ENCODE measurements at regions not wholly inside any gene's neighbourhood (a gene's known extent, or its start where the extent isn't known, plus 50 kb on each side); places are given as distances from the start of the nearest gene placed in this dataset.

DNA sequence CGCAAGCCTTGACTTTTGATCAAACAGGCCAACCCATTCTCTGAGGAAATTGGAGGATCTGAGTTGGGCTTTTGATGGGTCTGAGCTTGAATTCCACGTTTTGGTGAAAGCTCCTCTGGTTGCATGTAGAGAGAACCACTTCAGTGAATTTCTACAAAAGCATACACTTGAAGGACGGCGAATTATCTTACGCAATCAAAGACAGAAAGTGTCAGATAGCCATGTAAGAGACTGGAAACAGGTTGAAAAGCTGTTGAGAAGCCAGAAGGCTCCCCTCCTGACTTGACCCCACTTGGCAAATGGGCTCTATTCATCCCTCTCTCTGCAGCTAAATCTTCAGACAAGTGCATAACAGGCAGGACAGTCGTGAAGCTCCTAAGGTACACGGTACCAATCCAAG is 809.1 kb downstream of the BCL11B start:
- intact Hi-C loops (cut with micrococcal nuclease), result no loop called here

DNA sequence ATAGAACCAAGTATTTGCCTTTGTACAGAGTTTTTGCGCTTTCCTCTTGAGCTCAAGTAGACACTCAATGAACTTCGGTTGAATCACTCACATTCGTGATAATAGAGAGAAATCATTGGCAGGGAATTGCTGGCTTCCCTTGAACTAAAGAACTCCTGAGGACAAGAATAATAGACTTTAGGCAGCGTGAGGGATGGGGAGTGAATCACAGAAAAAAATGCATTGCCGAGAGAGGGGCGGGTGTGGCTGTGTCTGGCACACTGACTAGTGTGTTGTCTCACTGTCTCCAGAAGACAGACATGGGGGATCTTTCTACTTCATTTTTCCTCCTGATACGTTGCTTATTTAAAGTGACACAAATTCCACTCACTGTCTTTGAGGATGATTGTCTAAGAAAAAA is 805.2 kb downstream of the BCL11B start:
- intact Hi-C loops (cut with micrococcal nuclease), result no loop called here

More for the DNA sequence above, 809.1 kb downstream of the BCL11B start:
- H3K4me1 Mint-ChIP-seq, result no peaks in the 10 kb centered on the region
- H3K4me3 Mint-ChIP-seq, result no peak overlapping the region
- H3K27me3 Mint-ChIP-seq, result no peaks in the 10 kb centered on the region
- TF ChIP-seq, protein P1, sequence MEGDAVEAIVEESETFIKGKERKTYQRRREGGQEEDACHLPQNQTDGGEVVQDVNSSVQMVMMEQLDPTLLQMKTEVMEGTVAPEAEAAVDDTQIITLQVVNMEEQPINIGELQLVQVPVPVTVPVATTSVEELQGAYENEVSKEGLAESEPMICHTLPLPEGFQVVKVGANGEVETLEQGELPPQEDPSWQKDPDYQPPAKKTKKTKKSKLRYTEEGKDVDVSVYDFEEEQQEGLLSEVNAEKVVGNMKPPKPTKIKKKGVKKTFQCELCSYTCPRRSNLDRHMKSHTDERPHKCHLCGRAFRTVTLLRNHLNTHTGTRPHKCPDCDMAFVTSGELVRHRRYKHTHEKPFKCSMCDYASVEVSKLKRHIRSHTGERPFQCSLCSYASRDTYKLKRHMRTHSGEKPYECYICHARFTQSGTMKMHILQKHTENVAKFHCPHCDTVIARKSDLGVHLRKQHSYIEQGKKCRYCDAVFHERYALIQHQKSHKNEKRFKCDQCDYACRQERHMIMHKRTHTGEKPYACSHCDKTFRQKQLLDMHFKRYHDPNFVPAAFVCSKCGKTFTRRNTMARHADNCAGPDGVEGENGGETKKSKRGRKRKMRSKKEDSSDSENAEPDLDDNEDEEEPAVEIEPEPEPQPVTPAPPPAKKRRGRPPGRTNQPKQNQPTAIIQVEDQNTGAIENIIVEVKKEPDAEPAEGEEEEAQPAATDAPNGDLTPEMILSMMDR (IDR thresholded peaks at IDR 0.05), result no peak
- H3K27ac Mint-ChIP-seq, result no peak overlapping the region
- POLR2A ChIA-PET, result no interaction called here
- H3K36me3 Mint-ChIP-seq (ENCODE audit: low read depth), result no peaks in the 10 kb centered on the region
- DNase-seq (no peak), ATAC-seq (ENCODE audit: low read depth) (no peak)
- CTCF ChIA-PET, result no interaction called here
- peaks cover 6% of the 10 kb centered on the region for H3K9me3 Mint-ChIP-seq

DNA sequence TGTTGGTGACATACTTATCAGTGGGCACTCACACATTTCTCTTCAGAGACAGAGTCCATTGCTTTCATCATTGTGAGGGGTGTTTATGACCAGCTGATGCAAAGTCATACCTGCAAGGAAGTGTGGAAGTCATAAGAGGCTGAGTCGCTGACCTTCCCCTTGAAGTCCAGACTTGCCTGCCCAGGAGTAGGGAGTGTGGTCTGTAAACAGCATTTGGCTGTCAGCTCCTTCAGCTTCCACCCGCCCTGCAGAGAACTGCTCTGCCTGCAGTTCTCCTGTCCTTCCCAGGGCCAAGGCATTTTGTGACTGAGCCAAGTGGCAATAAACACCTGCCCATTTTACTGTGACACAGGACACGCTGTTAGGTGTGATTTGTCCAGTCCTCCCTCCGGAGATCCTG is 801.3 kb downstream of the BCL11B start:
- CTCF ChIA-PET, result no interaction called here
- peaks cover 16% of the 10 kb centered on the region for H3K9me3 Mint-ChIP-seq
- POLR2A ChIA-PET, result no interaction called here
- no peaks in the 10 kb centered on the region for H3K27me3 Mint-ChIP-seq
- no peak overlapping the region for H3K27ac Mint-ChIP-seq
- TF ChIP-seq, protein P1 (IDR thresholded peaks at IDR 0.05), result no peak
- intact Hi-C loops (cut with micrococcal nuclease), result no loop called here
- no peaks in the 10 kb centered on the region for H3K36me3 Mint-ChIP-seq (ENCODE audit: low read depth)
- ATAC-seq (ENCODE audit: low read depth), result no peak
- H3K4me1 Mint-ChIP-seq, result no peaks in the 10 kb centered on the region
- no peak overlapping the region for H3K4me3 Mint-ChIP-seq
- DNase-seq, result no peak

More for the DNA sequence above, 805.2 kb downstream of the BCL11B start:
- Mint-ChIP-seq H3K27me3 (no peaks in the 10 kb centered on the region), H3K4me3 (no peak overlapping the region), H3K9me3 (peaks cover 9% of the 10 kb centered on the region), H3K4me1 (no peaks in the 10 kb centered on the region), H3K27ac (no peak overlapping the region), H3K36me3 (ENCODE audit: low read depth) (no peaks in the 10 kb centered on the region)
- ChIA-PET CTCF (no interaction called here), POLR2A (no interaction called here)
- TF ChIP-seq, protein P1 (IDR thresholded peaks at IDR 0.05), result no peak
- ATAC-seq (ENCODE audit: low read depth), result no peak
- no peak for DNase-seq

DNA sequence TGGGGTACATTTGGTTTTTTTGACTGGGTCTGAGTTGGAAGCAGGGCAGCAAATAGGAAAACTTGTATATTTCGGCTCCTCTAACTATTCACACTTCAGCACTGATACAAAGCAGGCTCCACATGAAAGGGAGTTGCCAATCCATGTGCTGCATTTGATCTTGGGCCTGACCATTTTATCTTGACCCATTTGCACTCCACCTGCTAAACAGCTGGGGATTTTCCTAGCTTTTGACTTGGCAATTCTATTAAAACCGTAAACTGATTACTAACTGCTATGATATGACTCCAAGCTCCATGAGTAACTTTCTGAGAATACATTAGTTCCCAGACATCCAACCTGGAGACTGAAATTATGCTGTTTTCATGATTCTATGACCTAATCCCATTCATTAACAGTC is 797.1 kb downstream of the BCL11B start:
- CTCF ChIA-PET, result no interaction called here
- H3K4me3 Mint-ChIP-seq, result no peak overlapping the region

DNA sequence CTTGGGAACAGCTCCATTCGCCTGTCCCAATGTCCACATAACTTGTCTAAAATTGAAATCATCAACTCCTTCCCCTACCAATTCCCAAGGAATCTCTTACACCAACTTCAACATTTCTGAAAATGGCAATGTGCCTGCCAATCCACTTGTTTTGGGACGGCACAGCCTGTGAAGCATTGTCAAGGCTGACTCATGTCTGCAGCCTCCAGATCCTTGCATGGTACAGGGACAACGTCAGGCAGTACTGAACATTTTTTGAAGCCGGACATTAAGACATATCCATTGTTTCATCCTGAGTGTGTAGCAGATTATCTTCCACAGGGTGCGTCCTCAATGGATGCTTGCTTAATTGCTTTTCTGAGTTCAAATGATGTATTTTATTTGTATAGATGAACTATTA is 794.1 kb downstream of the BCL11B start:
- CTCF ChIA-PET, result no interaction called here
- ATAC-seq (ENCODE audit: low read depth), result no peak
- POLR2A ChIA-PET, result no interaction called here

More for the DNA sequence above, 797.1 kb downstream of the BCL11B start:
- no peaks in the 10 kb centered on the region for H3K36me3 Mint-ChIP-seq (ENCODE audit: low read depth)
- POLR2A ChIA-PET, result no interaction called here
- intact Hi-C loops (cut with micrococcal nuclease), result no loop called here
- DNase-seq (no peak), ATAC-seq (ENCODE audit: low read depth) (no peak)
- H3K4me1 Mint-ChIP-seq, result no peaks in the 10 kb centered on the region
- no peak overlapping the region for H3K27ac Mint-ChIP-seq
- peaks cover 9% of the 10 kb centered on the region for H3K9me3 Mint-ChIP-seq
- H3K27me3 Mint-ChIP-seq, result no peaks in the 10 kb centered on the region
- TF ChIP-seq, protein P1 (IDR thresholded peaks at IDR 0.05), result no peak

More for the DNA sequence above, 794.1 kb downstream of the BCL11B start:
- no peak for DNase-seq
- Mint-ChIP-seq H3K27ac (no peak overlapping the region), H3K27me3 (no peaks in the 10 kb centered on the region), H3K36me3 (ENCODE audit: low read depth) (no peaks in the 10 kb centered on the region), H3K9me3 (peaks cover 7% of the 10 kb centered on the region), H3K4me1 (no peaks in the 10 kb centered on the region), H3K4me3 (no peak overlapping the region)
- TF ChIP-seq, protein P1 (IDR thresholded peaks at IDR 0.05), result no peak
- intact Hi-C loops (cut with micrococcal nuclease), result no loop called here

All from activated B cell treated with CpG ODN at 0.5 μM for 24 hours (primary cell).